ENCODE measurements at regions not wholly inside any gene's neighbourhood (a gene's known extent, or its start where the extent isn't known, plus 50 kb on each side); places are given as distances from the start of the nearest gene placed in this dataset.

GRCh38 chr11:70614034-70614681, 215.8 kb downstream of the CTTN start:
- TF ChIP-seq MAX (IDR thresholded peaks at IDR 0.05) = no peak
- TF ChIP-seq TAF1 (IDR thresholded peaks at IDR 0.05; ENCODE audit: low read depth) = no peak
- TF ChIP-seq EGR1 (IDR thresholded peaks at IDR 0.05) = no peak
- no peak for TF ChIP-seq REST (IDR thresholded peaks at IDR 0.05; ENCODE audit: low read depth)

- TF ChIP-seq TCF12 (IDR thresholded peaks at IDR 0.05; ENCODE audit: low read depth) = no peak
- TF ChIP-seq NFIC (IDR thresholded peaks at IDR 0.05) = no peak
- TF ChIP-seq TEAD4 (IDR thresholded peaks at IDR 0.05) = no peak
- TF ChIP-seq TAF1 (IDR thresholded peaks at IDR 0.05; ENCODE audit: low read depth) = no peak
- no peak for TF ChIP-seq ZBTB7A (IDR thresholded peaks at IDR 0.05; ENCODE audit: low read depth)
- no peak for TF ChIP-seq FOXM1 (IDR thresholded peaks at IDR 0.05; ENCODE audit: borderline replicate concordance, low read depth)
- no peak for TF ChIP-seq USF1 (IDR thresholded peaks at IDR 0.05)
- no peak for TF ChIP-seq REST (IDR thresholded peaks at IDR 0.05; ENCODE audit: low read depth)
- no peak for TF ChIP-seq CREB1 (IDR thresholded peaks at IDR 0.05; ENCODE audit: low read depth)
- TF ChIP-seq RAD21 (IDR thresholded peaks at IDR 0.05; ENCODE audit: low read depth) = no peak
- no peak for TF ChIP-seq EGR1 (IDR thresholded peaks at IDR 0.05)
- TF ChIP-seq MAX (IDR thresholded peaks at IDR 0.05) = no peak
- no peak for TF ChIP-seq YY1 (IDR thresholded peaks at IDR 0.05; ENCODE audit: low read depth)
- no peak for TF ChIP-seq CEBPB (IDR thresholded peaks at IDR 0.05)
- TF ChIP-seq EP300 (IDR thresholded peaks at IDR 0.05; ENCODE audit: borderline replicate concordance) = no peak
These were observed 216.9 kb downstream of the CTTN start for GRCh38 chr11:70615036-70615875.

- TF ChIP-seq EP300 (IDR thresholded peaks at IDR 0.05; ENCODE audit: borderline replicate concordance) (no peak), FOXM1 (IDR thresholded peaks at IDR 0.05; ENCODE audit: borderline replicate concordance, low read depth) (no peak), TCF12 (IDR thresholded peaks at IDR 0.05; ENCODE audit: low read depth) (no peak), CREB1 (IDR thresholded peaks at IDR 0.05; ENCODE audit: low read depth) (no peak), YY1 (IDR thresholded peaks at IDR 0.05; ENCODE audit: low read depth) (no peak), REST (IDR thresholded peaks at IDR 0.05; ENCODE audit: low read depth) (no peak), RAD21 (IDR thresholded peaks at IDR 0.05; ENCODE audit: low read depth) (no peak), ZBTB7A (IDR thresholded peaks at IDR 0.05; ENCODE audit: low read depth) (no peak), MAX (IDR thresholded peaks at IDR 0.05) (no peak)
These were observed 218.0 kb downstream of the CTTN start for GRCh38 chr11:70616317-70616716.

GRCh38 chr11:70616938-70617654, 218.8 kb downstream of the CTTN start:
- TF ChIP-seq CREB1 (IDR thresholded peaks at IDR 0.05; ENCODE audit: low read depth) = no peak
- no peak for TF ChIP-seq CEBPB (IDR thresholded peaks at IDR 0.05)
- TF ChIP-seq TEAD4 (IDR thresholded peaks at IDR 0.05) = no peak
- no peak for TF ChIP-seq REST (IDR thresholded peaks at IDR 0.05; ENCODE audit: low read depth)
- no peak for TF ChIP-seq FOXM1 (IDR thresholded peaks at IDR 0.05; ENCODE audit: borderline replicate concordance, low read depth)
- no peak for TF ChIP-seq TAF1 (IDR thresholded peaks at IDR 0.05; ENCODE audit: low read depth)
- no peak for TF ChIP-seq TCF12 (IDR thresholded peaks at IDR 0.05; ENCODE audit: low read depth)
- TF ChIP-seq MAX (IDR thresholded peaks at IDR 0.05) = no peak
- TF ChIP-seq USF1 (IDR thresholded peaks at IDR 0.05) = no peak
- no peak for TF ChIP-seq EGR1 (IDR thresholded peaks at IDR 0.05)
- no peak for TF ChIP-seq EP300 (IDR thresholded peaks at IDR 0.05; ENCODE audit: borderline replicate concordance)
- no peak for TF ChIP-seq ZBTB7A (IDR thresholded peaks at IDR 0.05; ENCODE audit: low read depth)
- TF ChIP-seq NFIC (IDR thresholded peaks at IDR 0.05) = no peak
- no peak for TF ChIP-seq RAD21 (IDR thresholded peaks at IDR 0.05; ENCODE audit: low read depth)
- TF ChIP-seq YY1 (IDR thresholded peaks at IDR 0.05; ENCODE audit: low read depth) = no peak
